Loucy (cell line): ENCODE measurements at regions not wholly inside any gene's neighbourhood (a gene's known extent, or its start where the extent isn't known, plus 50 kb on each side); places are given as distances from the start of the nearest gene placed in this dataset.

Source experiments
- EZH2phosphoT487 ChIP-seq: fragments of 200-600 bp; IDR thresholded peaks from 2 replicates; pipeline ENCODE4 v1.6.1; 2018; ENCODE audit warnings: antibody characterized with exemption, mild to moderate bottlenecking, moderate library complexity, borderline replicate concordance
- TF ChIP-seq, protein P1 (sequence below): fragments of 200-600 bp; sonication (generic); conservative IDR thresholded peaks from 2 replicates; pipeline ENCODE4 v1.5.1; 2014; ENCODE audit warnings: mild to moderate bottlenecking, antibody characterized with exemption, low read length

GRCh38 chr4:178917756-178918155, 1475.5 kb upstream of the AGA start:
- TF ChIP-seq, protein P1, sequence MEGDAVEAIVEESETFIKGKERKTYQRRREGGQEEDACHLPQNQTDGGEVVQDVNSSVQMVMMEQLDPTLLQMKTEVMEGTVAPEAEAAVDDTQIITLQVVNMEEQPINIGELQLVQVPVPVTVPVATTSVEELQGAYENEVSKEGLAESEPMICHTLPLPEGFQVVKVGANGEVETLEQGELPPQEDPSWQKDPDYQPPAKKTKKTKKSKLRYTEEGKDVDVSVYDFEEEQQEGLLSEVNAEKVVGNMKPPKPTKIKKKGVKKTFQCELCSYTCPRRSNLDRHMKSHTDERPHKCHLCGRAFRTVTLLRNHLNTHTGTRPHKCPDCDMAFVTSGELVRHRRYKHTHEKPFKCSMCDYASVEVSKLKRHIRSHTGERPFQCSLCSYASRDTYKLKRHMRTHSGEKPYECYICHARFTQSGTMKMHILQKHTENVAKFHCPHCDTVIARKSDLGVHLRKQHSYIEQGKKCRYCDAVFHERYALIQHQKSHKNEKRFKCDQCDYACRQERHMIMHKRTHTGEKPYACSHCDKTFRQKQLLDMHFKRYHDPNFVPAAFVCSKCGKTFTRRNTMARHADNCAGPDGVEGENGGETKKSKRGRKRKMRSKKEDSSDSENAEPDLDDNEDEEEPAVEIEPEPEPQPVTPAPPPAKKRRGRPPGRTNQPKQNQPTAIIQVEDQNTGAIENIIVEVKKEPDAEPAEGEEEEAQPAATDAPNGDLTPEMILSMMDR, result no peak
- no peak for TF ChIP-seq EZH2phosphoT487
